UCSD-AML1 (cell line): ENCODE measurements at regions not wholly inside any gene's neighbourhood (a gene's known extent, or its start where the extent isn't known, plus 50 kb on each side); places are given as distances from the start of the nearest gene placed in this dataset.

Experiments used
- DNase-seq: peaks from one replicate; lab custom pipeline; 2025; ENCODE audit not compliant: unreplicated experiment; lab: John Stamatoyannopoulos, UW

GRCh38 chr9:82149501-82149946 lies 161.0 kb downstream of the SPATA31D1 start:
- DNase-seq: no peak

GRCh38 chr9:82152181-82152580 lies 163.6 kb downstream of the SPATA31D1 start:
- no peak for DNase-seq

- no peak for DNase-seq
These were observed 164.5 kb downstream of the SPATA31D1 start for GRCh38 chr9:82153032-82153431.

GRCh38 chr9:82154573-82154972 lies 166.0 kb downstream of the SPATA31D1 start:
- no peak for DNase-seq

- DNase-seq: no peak
These were observed 173.3 kb downstream of the SPATA31D1 start for GRCh38 chr9:82161876-82162275.

- DNase-seq: no peak
These were observed 175.6 kb downstream of the SPATA31D1 start for GRCh38 chr9:82164159-82164558.

GRCh38 chr9:82167296-82167695 lies 178.7 kb downstream of the SPATA31D1 start:
- no peak for DNase-seq

- DNase-seq: no peak
These were observed 180.0 kb downstream of the SPATA31D1 start for GRCh38 chr9:82168585-82168984.

- DNase-seq: no peak
These were observed 182.3 kb downstream of the SPATA31D1 start for GRCh38 chr9:82170866-82171265.

GRCh38 chr9:82171271-82171670 lies 182.7 kb downstream of the SPATA31D1 start:
- no peak for DNase-seq

GRCh38 chr9:82180711-82181110 lies 192.1 kb downstream of the SPATA31D1 start:
- no peak for DNase-seq

- DNase-seq: no peak
These were observed 194.7 kb downstream of the SPATA31D1 start for GRCh38 chr9:82183181-82183860.

GRCh38 chr9:82184524-82184923 lies 196.0 kb downstream of the SPATA31D1 start:
- no peak for DNase-seq

GRCh38 chr9:82188817-82189216 lies 200.2 kb downstream of the SPATA31D1 start:
- no peak for DNase-seq

GRCh38 chr9:82191082-82191770 lies 202.7 kb downstream of the SPATA31D1 start:
- no peak for DNase-seq

- DNase-seq: no peak
These were observed 203.6 kb downstream of the SPATA31D1 start for GRCh38 chr9:82192211-82192610.

GRCh38 chr9:82196622-82197441 lies 208.3 kb downstream of the SPATA31D1 start:
- DNase-seq: no peak

GRCh38 chr9:82201196-82201595 lies 212.6 kb downstream of the SPATA31D1 start:
- DNase-seq: no peak

- no peak for DNase-seq
These were observed 214.2 kb downstream of the SPATA31D1 start for GRCh38 chr9:82202808-82203207.

- DNase-seq: no peak
These were observed 217.9 kb downstream of the SPATA31D1 start for GRCh38 chr9:82206490-82206889.

- no peak for DNase-seq
These were observed 218.4 kb downstream of the SPATA31D1 start for GRCh38 chr9:82206946-82207345.
